Uterus (tissue), 3 donors: ENCODE measurements at regions not wholly inside any gene's neighbourhood (a gene's known extent, or its start where the extent isn't known, plus 50 kb on each side); places are given as distances from the start of the nearest gene placed in this dataset.

Experiments
- DNase-seq, 2 donors: peaks; one replicate each; pipeline ENCODE4 v3.0.0-alpha.2; 2019 to 2020
- H3K27ac ChIP-seq, 2 donors: fragments of 200-600 bp; sonication (generic); 1 replicate in 1 of 2; 2 replicates in 1 of 2; pipeline ENCODE4 v1.5.1; 2016 to 2018
- H3K27me3 ChIP-seq, 2 donors: fragments of 200-600 bp; sonication (generic); one replicate each; pipeline ENCODE4 v1.5.1; 2018 to 2019; ENCODE audit warnings: control low read depth in 1 of 2
- H3K36me3 ChIP-seq, 2 donors: fragments of 200-600 bp; sonication (generic); one replicate each; pipeline ENCODE4 v1.5.1; 2019; ENCODE audit warnings: control low read depth in 1 of 2
- H3K4me1 ChIP-seq, 2 donors: fragments of 200-600 bp; sonication (generic); one replicate each; pipeline ENCODE4 v1.5.1; 2018 to 2019; ENCODE audit warnings: control low read depth in 1 of 2
- H3K4me3 ChIP-seq, 2 donors: fragments of 200-600 bp; sonication (generic); 1 replicate in 1 of 2; 2 replicates in 1 of 2; pipeline ENCODE4 v1.5.1; 2018 to 2019; ENCODE audit warnings: mild to moderate bottlenecking in 1 of 2
- H3K9me3 ChIP-seq, 2 donors: fragments of 200-600 bp; sonication (generic); one replicate each; pipeline ENCODE4 v1.5.1; 2019; ENCODE audit warnings: control low read depth in 1 of 2
- CTCF ChIP-seq, 4 experiments: fragments of 200-600 bp in 2 of 4; fragments of 450-650 bp in 2 of 4; sonication (generic) in 2 of 4; IDR thresholded peaks; one replicate each; pipeline ENCODE4 v1.5.1; 2016 to 2019; ENCODE audit warnings: antibody characterized with exemption in 4 of 4, mild to moderate bottlenecking in 2 of 4, moderate library complexity in 1 of 4
- POLR2A ChIP-seq, 2 donors: fragments of 450-650 bp; IDR thresholded peaks; one replicate each; pipeline ENCODE4 v1.6.1; 2016; ENCODE audit warnings: antibody characterized with exemption in 2 of 2, mild to moderate bottlenecking in 1 of 2, moderate library complexity in 1 of 2
- intact Hi-C: fragments of 100-400 bp; cut with DNase I; formaldehyde crosslinking; loops from one replicate; pipeline ENCODE4 v1.15.1; 2023; ENCODE audit warnings: low total_unique reads
- donor health status: DM: yes; HTN: yes; CAD: no.

- Histone ChIP-seq H3K27me3 (no peaks in the 10 kb centered on the region), H3K4me3 (no peak overlapping the region), H3K9me3 (no peaks in the 10 kb centered on the region), H3K4me1 (peaks cover 4 to 5% of the 10 kb centered on the region in 2 donors), H3K36me3 (no peaks in the 10 kb centered on the region), H3K27ac (no peak overlapping the region)
- intact Hi-C loops, result no loop called here
- DNase-seq, result no peak
- no peak for TF ChIP-seq CTCF (IDR thresholded peaks at IDR 0.05)
- no peak for TF ChIP-seq POLR2A (IDR thresholded peaks at IDR 0.05)
These were observed 148.6 kb upstream of the DIO3 start for GRCh38 chr14:101412739-101413138.

- H3K27me3 ChIP-seq, result no peaks in the 10 kb centered on the region
- TF ChIP-seq POLR2A (IDR thresholded peaks at IDR 0.05), result no peak
- TF ChIP-seq CTCF (IDR thresholded peaks at IDR 0.05), result no peak
- no peaks in the 10 kb centered on the region for H3K9me3 ChIP-seq
- H3K27ac ChIP-seq, result no peak overlapping the region
- H3K4me1 ChIP-seq, result no peaks in the 10 kb centered on the region
- DNase-seq, result no peak
- no peak overlapping the region for H3K4me3 ChIP-seq
- intact Hi-C loops, result no loop called here
- H3K36me3 ChIP-seq, result no peaks in the 10 kb centered on the region
These were observed 143.9 kb upstream of the DIO3 start for GRCh38 chr14:101417434-101417833.

- TF ChIP-seq CTCF (IDR thresholded peaks at IDR 0.05), result no peak
- no peak for TF ChIP-seq POLR2A (IDR thresholded peaks at IDR 0.05)
- H3K27me3 ChIP-seq, result no peaks in the 10 kb centered on the region
- intact Hi-C loops, result no loop called here
These were observed 142.7 kb upstream of the DIO3 start for GRCh38 chr14:101418601-101419000.

GRCh38 chr14:101426466-101426865 is 134.8 kb upstream of the DIO3 start:
- Histone ChIP-seq H3K27ac (no peak overlapping the region), H3K4me3 (no peak overlapping the region), H3K36me3 (no peaks in the 10 kb centered on the region), H3K9me3 (no peaks in the 10 kb centered on the region), H3K4me1 (no peaks in the 10 kb centered on the region), H3K27me3 (no peaks in the 10 kb centered on the region)
- intact Hi-C loops, result no loop called here
- TF ChIP-seq POLR2A (IDR thresholded peaks at IDR 0.05) (no peak), CTCF (IDR thresholded peaks at IDR 0.05) (no peak)
- no peak for DNase-seq

More at GRCh38 chr14:101418601-101419000, 142.7 kb upstream of the DIO3 start:
- Histone ChIP-seq H3K4me1 (no peaks in the 10 kb centered on the region), H3K4me3 (no peak overlapping the region), H3K36me3 (no peaks in the 10 kb centered on the region), H3K9me3 (no peaks in the 10 kb centered on the region), H3K27ac (no peak overlapping the region)
- no peak for DNase-seq

- intact Hi-C loops, result no loop called here
- no peak for TF ChIP-seq CTCF (IDR thresholded peaks at IDR 0.05)
- TF ChIP-seq POLR2A (IDR thresholded peaks at IDR 0.05), result no peak
- Histone ChIP-seq H3K36me3 (no peaks in the 10 kb centered on the region), H3K4me1 (no peaks in the 10 kb centered on the region), H3K27ac (no peak overlapping the region), H3K9me3 (no peaks in the 10 kb centered on the region), H3K27me3 (no peaks in the 10 kb centered on the region), H3K4me3 (no peak overlapping the region)
- no peak for DNase-seq
These were observed 132.9 kb upstream of the DIO3 start for GRCh38 chr14:101428409-101428808.
